HG02981 (cell line): ENCODE measurements at regions not wholly inside any gene's neighbourhood (a gene's known extent, or its start where the extent isn't known, plus 50 kb on each side); places are given as distances from the start of the nearest gene placed in this dataset.

Experiments used
- ATAC-seq: cut with Tn5 transposase; IDR thresholded peaks from one replicate; pipeline ENCODE4 v1.9.1; 2021; ENCODE audit warnings: mild to moderate bottlenecking, moderate library complexity; ENCODE audit not compliant: unreplicated experiment

GRCh38 chr5:3811116-3811515, 215.5 kb downstream of the IRX1 start:
- ATAC-seq = no peak

GRCh38 chr5:3818624-3819023, 223.0 kb downstream of the IRX1 start:
- no peak for ATAC-seq

- no peak for ATAC-seq
Measured at GRCh38 chr5:3825531-3826451, 230.2 kb downstream of the IRX1 start.

GRCh38 chr5:3827624-3828023, 232.0 kb downstream of the IRX1 start:
- no peak for ATAC-seq

- no peak for ATAC-seq
Measured at GRCh38 chr5:3828761-3829160, 233.1 kb downstream of the IRX1 start.

GRCh38 chr5:3833566-3833965, 237.9 kb downstream of the IRX1 start:
- ATAC-seq = no peak

- no peak for ATAC-seq
Measured at GRCh38 chr5:3835811-3836210, 240.2 kb downstream of the IRX1 start.

- ATAC-seq = no peak
Measured at GRCh38 chr5:3836528-3836927, 240.9 kb downstream of the IRX1 start.

- ATAC-seq = no peak
Measured at GRCh38 chr5:3837506-3837905, 241.9 kb downstream of the IRX1 start.

- no peak for ATAC-seq
Measured at GRCh38 chr5:3839151-3839550, 243.5 kb downstream of the IRX1 start.

- ATAC-seq = no peak
Measured at GRCh38 chr5:3842591-3842990, 247.0 kb downstream of the IRX1 start.

GRCh38 chr5:3843706-3844105, 248.1 kb downstream of the IRX1 start:
- ATAC-seq = no peak

- no peak for ATAC-seq
Measured at GRCh38 chr5:3844266-3844665, 248.6 kb downstream of the IRX1 start.

- ATAC-seq = no peak
Measured at GRCh38 chr5:3845230-3845629, 249.6 kb downstream of the IRX1 start.

GRCh38 chr5:3852161-3852916, 256.7 kb downstream of the IRX1 start:
- no peak for ATAC-seq

- ATAC-seq = no peak
Measured at GRCh38 chr5:3853362-3853761, 257.7 kb downstream of the IRX1 start.

GRCh38 chr5:3854188-3854821, 258.7 kb downstream of the IRX1 start:
- no peak for ATAC-seq

- ATAC-seq = no peak
Measured at GRCh38 chr5:3856036-3856435, 260.4 kb downstream of the IRX1 start.

- ATAC-seq = no peak
Measured at GRCh38 chr5:3858524-3858923, 262.9 kb downstream of the IRX1 start.

- no peak for ATAC-seq
Measured at GRCh38 chr5:3862906-3863305, 267.3 kb downstream of the IRX1 start.

- no peak for ATAC-seq
Measured at GRCh38 chr5:3875144-3875543, 279.5 kb downstream of the IRX1 start.

GRCh38 chr5:3878267-3878666, 282.6 kb downstream of the IRX1 start:
- no peak for ATAC-seq
